Fibroblast of lung (primary cell): ENCODE measurements at regions not wholly inside any gene's neighbourhood (a gene's known extent, or its start where the extent isn't known, plus 50 kb on each side); places are given as distances from the start of the nearest gene placed in this dataset.

Source experiments
- DNase-seq, 2 donors: peaks; one replicate each; pipeline versions ENCODE4 v3.0.0 to v3.0.0-alpha.2; 2010; ENCODE audit warnings: low read depth in 2 of 2
- H2AFZ ChIP-seq: 2 replicates; pipeline ENCODE4 v1.5.1; 2012; ENCODE audit warnings: low read length, control low read depth, inconsistent platforms
- H3K27ac ChIP-seq: 2 replicates; pipeline ENCODE4 v1.5.1; 2011; ENCODE audit warnings: low read length, control low read depth; ENCODE audit not compliant: insufficient read depth
- H3K27me3 ChIP-seq: 2 replicates; pipeline ENCODE4 v1.5.1; 2011; ENCODE audit warnings: mild to moderate bottlenecking, low read length; ENCODE audit not compliant: control insufficient read depth, insufficient read depth
- H3K36me3 ChIP-seq: 2 replicates; pipeline ENCODE4 v1.5.1; 2011; ENCODE audit warnings: low read length; ENCODE audit not compliant: control insufficient read depth, insufficient read depth
- H3K4me1 ChIP-seq: 2 replicates; pipeline ENCODE4 v1.5.1; 2011; ENCODE audit warnings: low read length; ENCODE audit not compliant: control insufficient read depth, insufficient read depth; ENCODE audit errors: extremely low read depth
- H3K4me2 ChIP-seq: 2 replicates; pipeline ENCODE4 v1.5.1; 2011; ENCODE audit warnings: low read length, control low read depth; ENCODE audit not compliant: insufficient read depth; ENCODE audit errors: extremely low read depth
- H3K4me3 ChIP-seq, 4 experiments: fragments of 200-600 bp in 1 of 4; sonication (generic) in 1 of 4; replicated peaks in 1 of 4; 2 replicates each; pipeline ENCODE4 v1.5.1; 2011 to 2016; ENCODE audit warnings: low read length in 4 of 4, low read depth in 3 of 4, mild to moderate bottlenecking in 3 of 4, control low read depth in 2 of 4, inconsistent platforms in 1 of 4, mixed read lengths in 1 of 4; ENCODE audit not compliant: insufficient read depth in 1 of 4; ENCODE audit errors: control extremely low read depth in 1 of 4
- H3K79me2 ChIP-seq: 2 replicates; pipeline ENCODE4 v1.5.1; 2012; ENCODE audit warnings: mild to moderate bottlenecking, low read length, inconsistent platforms; ENCODE audit not compliant: control insufficient read depth, insufficient read depth
- H3K9ac ChIP-seq: 2 replicates; pipeline ENCODE4 v1.5.1; 2011; ENCODE audit warnings: mild to moderate bottlenecking, low read length, control low read depth; ENCODE audit not compliant: insufficient read depth
- H3K9me3 ChIP-seq: 2 replicates; pipeline ENCODE4 v1.5.1; 2012; ENCODE audit warnings: low read depth, low read length; ENCODE audit not compliant: control insufficient read depth, insufficient read depth
- H4K20me1 ChIP-seq: 2 replicates; pipeline ENCODE4 v1.5.1; 2011; ENCODE audit warnings: low read length; ENCODE audit not compliant: control insufficient read depth, insufficient read depth; ENCODE audit errors: extremely low read depth
- EZH2 ChIP-seq: IDR thresholded peaks from 2 replicates; pipeline ENCODE4 v1.5.1; 2012; ENCODE audit warnings: low read length, control low read depth, mild to moderate bottlenecking; ENCODE audit errors: missing control alignments
- TF ChIP-seq, protein P1 (sequence below), 2 donors: IDR thresholded peaks in 1 of 2; conservative IDR thresholded peaks in 1 of 2; 1 replicate in 1 of 2; 2 replicates in 1 of 2; pipeline ENCODE4 v1.5.1; 2011 to 2012; ENCODE audit warnings: low read length in 2 of 2, control low read depth in 1 of 2, inconsistent platforms in 1 of 2, low read depth in 1 of 2, mild to moderate bottlenecking in 1 of 2

GRCh38 chr6:21713481-21713880 is 119.9 kb downstream of the SOX4 start:
- no peak for DNase-seq
- Histone ChIP-seq H4K20me1 (no peaks in the 10 kb centered on the region), H2AFZ (no peak overlapping the region), H3K4me2 (no peak overlapping the region), H3K4me3 (no peak overlapping the region), H3K79me2 (no peaks in the 10 kb centered on the region), H3K9me3 (no peaks in the 10 kb centered on the region), H3K36me3 (no peaks in the 10 kb centered on the region), H3K27ac (no peak overlapping the region), H3K4me1 (no peaks in the 10 kb centered on the region), H3K9ac (no peak overlapping the region), H3K27me3 (no peaks in the 10 kb centered on the region)
- TF ChIP-seq, protein P1, sequence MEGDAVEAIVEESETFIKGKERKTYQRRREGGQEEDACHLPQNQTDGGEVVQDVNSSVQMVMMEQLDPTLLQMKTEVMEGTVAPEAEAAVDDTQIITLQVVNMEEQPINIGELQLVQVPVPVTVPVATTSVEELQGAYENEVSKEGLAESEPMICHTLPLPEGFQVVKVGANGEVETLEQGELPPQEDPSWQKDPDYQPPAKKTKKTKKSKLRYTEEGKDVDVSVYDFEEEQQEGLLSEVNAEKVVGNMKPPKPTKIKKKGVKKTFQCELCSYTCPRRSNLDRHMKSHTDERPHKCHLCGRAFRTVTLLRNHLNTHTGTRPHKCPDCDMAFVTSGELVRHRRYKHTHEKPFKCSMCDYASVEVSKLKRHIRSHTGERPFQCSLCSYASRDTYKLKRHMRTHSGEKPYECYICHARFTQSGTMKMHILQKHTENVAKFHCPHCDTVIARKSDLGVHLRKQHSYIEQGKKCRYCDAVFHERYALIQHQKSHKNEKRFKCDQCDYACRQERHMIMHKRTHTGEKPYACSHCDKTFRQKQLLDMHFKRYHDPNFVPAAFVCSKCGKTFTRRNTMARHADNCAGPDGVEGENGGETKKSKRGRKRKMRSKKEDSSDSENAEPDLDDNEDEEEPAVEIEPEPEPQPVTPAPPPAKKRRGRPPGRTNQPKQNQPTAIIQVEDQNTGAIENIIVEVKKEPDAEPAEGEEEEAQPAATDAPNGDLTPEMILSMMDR (conservative IDR thresholded peaks at IDR 0.05 in 1 of 2, IDR thresholded peaks at IDR 0.05 in 1 of 2; ENCODE audit: low read depth in 1 of 2, low read length in 2 of 2): no peak
- TF ChIP-seq EZH2: no peak

GRCh38 chr6:21715180-21715579 is 121.6 kb downstream of the SOX4 start:
- H3K4me2 ChIP-seq: no peak overlapping the region
- no peaks in the 10 kb centered on the region for H3K36me3 ChIP-seq
- no peak for DNase-seq
- no peaks in the 10 kb centered on the region for H3K79me2 ChIP-seq
- H3K9me3 ChIP-seq: no peaks in the 10 kb centered on the region
- no peak overlapping the region for H3K9ac ChIP-seq
- no peak overlapping the region for H3K4me3 ChIP-seq
- no peak for TF ChIP-seq EZH2
- TF ChIP-seq, protein P1 (conservative IDR thresholded peaks at IDR 0.05 in 1 of 2, IDR thresholded peaks at IDR 0.05 in 1 of 2; ENCODE audit: low read depth in 1 of 2, low read length in 2 of 2): no peak
- no peak overlapping the region for H3K27ac ChIP-seq
- H4K20me1 ChIP-seq: no peaks in the 10 kb centered on the region
- no peaks in the 10 kb centered on the region for H3K27me3 ChIP-seq
- H2AFZ ChIP-seq: no peak overlapping the region
- H3K4me1 ChIP-seq: no peaks in the 10 kb centered on the region

GRCh38 chr6:21722510-21722909 is 129.0 kb downstream of the SOX4 start:
- H3K9me3 ChIP-seq: no peaks in the 10 kb centered on the region
- H3K4me2 ChIP-seq: no peak overlapping the region
- no peaks in the 10 kb centered on the region for H4K20me1 ChIP-seq
- H3K9ac ChIP-seq: no peak overlapping the region
- H3K27ac ChIP-seq: no peak overlapping the region
- H3K4me3 ChIP-seq: no peak overlapping the region
- H3K27me3 ChIP-seq: no peaks in the 10 kb centered on the region
- no peak overlapping the region for H2AFZ ChIP-seq
- TF ChIP-seq, protein P1 (conservative IDR thresholded peaks at IDR 0.05 in 1 of 2, IDR thresholded peaks at IDR 0.05 in 1 of 2; ENCODE audit: low read depth in 1 of 2, low read length in 2 of 2): no peak
- no peak for TF ChIP-seq EZH2
- no peaks in the 10 kb centered on the region for H3K36me3 ChIP-seq
- no peaks in the 10 kb centered on the region for H3K4me1 ChIP-seq
- no peak for DNase-seq
- no peaks in the 10 kb centered on the region for H3K79me2 ChIP-seq
